Endothelial cell of umbilical vein (primary cell): ENCODE measurements at regions not wholly inside any gene's neighbourhood (a gene's known extent, or its start where the extent isn't known, plus 50 kb on each side); places are given as distances from the start of the nearest gene placed in this dataset.

Source experiments
- BruUV-seq: library from RNA; stranded (reverse); fragments of 400-500 nt; replicated peaks from 2 replicates; lab custom pipeline; 2021; lab: Mats Ljungman, UMichigan
- CTCF ChIA-PET: fragments of 300-600, 350-600 bp; sonication (Branson Sonifier 250); formaldehyde crosslinking; loops from one replicate; lab custom pipeline; 2021; ENCODE audit warnings: antibody characterized with exemption, inconsistent platforms; lab: Charles Lee
- POLR2A ChIA-PET: fragments of 300-600, 350-600 bp; sonication (Branson Sonifier 250); formaldehyde crosslinking; loops from one replicate; lab custom pipeline; 2021; ENCODE audit warnings: antibody characterized with exemption, inconsistent platforms; lab: Charles Lee
- DNase-seq: peaks from one replicate; pipeline ENCODE4 v3.0.0-alpha.2; 2011; ENCODE audit warnings: low read depth, low spot score
- FAIRE-seq: peaks from 2 replicates; lab custom pipeline; 2011; peaks lifted over from hg19 to GRCh38; lab: Jason Lieb, UNC
- H2AFZ ChIP-seq: 2 replicates; pipeline ENCODE4 v1.6.0; 2012; ENCODE audit warnings: low read depth, low read length, control low read depth, inconsistent platforms
- H3K27ac ChIP-seq: 2 replicates; pipeline ENCODE4 v1.5.1; 2011; ENCODE audit warnings: low read depth, mild to moderate bottlenecking, control low read depth, low read length, moderate library complexity; ENCODE audit not compliant: insufficient read depth
- H3K27me3 ChIP-seq, 2 experiments: 2 replicates each; pipeline versions ENCODE4 v1.6.0 to v1.6.1; 2011; ENCODE audit warnings: low read length in 2 of 2, mixed read lengths in 1 of 2; ENCODE audit not compliant: control insufficient read depth in 2 of 2, insufficient read depth in 2 of 2
- H3K36me3 ChIP-seq, 2 experiments: 2 replicates in 1 of 2; 3 replicates in 1 of 2; pipeline ENCODE4 v1.5.1; 2011; ENCODE audit warnings: low read length in 2 of 2, mild to moderate bottlenecking in 1 of 2, moderate library complexity in 1 of 2; ENCODE audit not compliant: control insufficient read depth in 2 of 2, insufficient read depth in 2 of 2; ENCODE audit errors: extremely low read depth in 1 of 2
- H3K4me1 ChIP-seq: 3 replicates; pipeline ENCODE4 v1.5.1; 2011; ENCODE audit warnings: mild to moderate bottlenecking, low read length; ENCODE audit not compliant: control insufficient read depth, insufficient read depth; ENCODE audit errors: extremely low read depth
- H3K4me2 ChIP-seq: 2 replicates; pipeline ENCODE4 v1.6.1; 2011; ENCODE audit warnings: low read length, control low read depth, mixed read lengths; ENCODE audit not compliant: insufficient read depth
- H3K4me3 ChIP-seq, 3 experiments: fragments of 200-600 bp in 1 of 3; sonication (generic), shearing (Covaris generic) in 1 of 3; replicated peaks in 1 of 3; 2 replicates each; pipeline ENCODE4 v1.5.1; 2011 to 2016; ENCODE audit warnings: control low read depth in 3 of 3, low read length in 3 of 3, mild to moderate bottlenecking in 2 of 3, inconsistent platforms in 1 of 3, low read depth in 1 of 3, moderate library complexity in 1 of 3; ENCODE audit not compliant: insufficient read depth in 1 of 3
- H3K79me2 ChIP-seq: 2 replicates; pipeline ENCODE4 v1.6.0; 2012; ENCODE audit warnings: low read length, inconsistent platforms; ENCODE audit not compliant: control insufficient read depth, insufficient read depth
- H3K9ac ChIP-seq: replicated peaks from 2 replicates; pipeline ENCODE3; 2011; ENCODE audit warnings: low read length, control low read depth; ENCODE audit not compliant: insufficient read depth; ENCODE audit errors: extremely low read depth
- H3K9me1 ChIP-seq: replicated peaks from 3 replicates; pipeline ENCODE4 v1.6.0; 2011; ENCODE audit warnings: mild to moderate bottlenecking, low read length; ENCODE audit not compliant: control insufficient read depth, insufficient read depth; ENCODE audit errors: extremely low read depth
- H3K9me3 ChIP-seq: replicated peaks from 2 replicates; pipeline ENCODE4 v1.5.1; 2012; ENCODE audit warnings: low read length, inconsistent platforms; ENCODE audit not compliant: control insufficient read depth, insufficient read depth
- H4K20me1 ChIP-seq: replicated peaks from 2 replicates; pipeline ENCODE3; 2011; ENCODE audit warnings: mild to moderate bottlenecking, low read length; ENCODE audit not compliant: control insufficient read depth, insufficient read depth; ENCODE audit errors: extremely low read depth
- CTCF ChIP-seq, 2 donors: IDR thresholded peaks; 1 replicate in 1 of 2; 2 replicates in 1 of 2; pipeline ENCODE4 v1.5.1; 2011; ENCODE audit warnings: low read length in 2 of 2, mild to moderate bottlenecking in 2 of 2, moderate library complexity in 2 of 2, control low read depth in 1 of 2, inconsistent platforms in 1 of 2, low read depth in 1 of 2; ENCODE audit not compliant: insufficient read depth in 1 of 2; ENCODE audit errors: extremely low read depth in 1 of 2
- EZH2 ChIP-seq: IDR thresholded peaks from 2 replicates; pipeline ENCODE4 v1.6.1; 2012; ENCODE audit warnings: borderline replicate concordance, low read depth, mild to moderate bottlenecking, moderate library complexity, low read length, inconsistent platforms; ENCODE audit not compliant: severe bottlenecking
- FOS ChIP-seq: IDR thresholded peaks from 2 replicates; pipeline ENCODE4 v1.6.1; 2011; ENCODE audit warnings: mild to moderate bottlenecking, low read length, moderate library complexity, borderline replicate concordance; ENCODE audit not compliant: insufficient read depth
- GATA2 ChIP-seq: IDR thresholded peaks from 2 replicates; pipeline ENCODE4 v1.7.0; 2011; ENCODE audit warnings: low read depth, mild to moderate bottlenecking, moderate library complexity, mixed read lengths, low read length; ENCODE audit not compliant: insufficient read length, insufficient read depth
- JUN ChIP-seq: IDR thresholded peaks from 2 replicates; pipeline ENCODE4 v1.6.1; 2011; ENCODE audit warnings: borderline replicate concordance, low read depth; ENCODE audit not compliant: insufficient read length, insufficient read depth
- MAX ChIP-seq: IDR thresholded peaks from 2 replicates; pipeline ENCODE4 v1.6.1; 2011; ENCODE audit not compliant: insufficient read depth, insufficient read length
- MYC ChIP-seq: IDR thresholded peaks from one replicate; pipeline ENCODE4 v1.6.1; 2011; ENCODE audit warnings: mild to moderate bottlenecking, low read depth, low read length
- POLR2A ChIP-seq: IDR thresholded peaks from 2 replicates; pipeline ENCODE4 v1.6.1; 2012; ENCODE audit warnings: low read depth, mild to moderate bottlenecking, control low read depth, low read length
- POLR2AphosphoS5 ChIP-seq: IDR thresholded peaks from 2 replicates; pipeline ENCODE4 v1.6.1; 2012; ENCODE audit warnings: low read depth, mild to moderate bottlenecking, control low read depth, low read length, moderate library complexity; ENCODE audit not compliant: insufficient read depth
- dilution Hi-C: fragments of 300-500 bp; cut with MboI; formaldehyde crosslinking; loops from one replicate; pipeline ENCODE4 v1.15.0; 2019; ENCODE audit warnings: low sequenced_read_pairs; ENCODE audit not compliant: extremely low pct_ligation_motif_present
- intact Hi-C: fragments of 100-400 bp; cut with micrococcal nuclease; formaldehyde crosslinking; loops from one replicate; pipeline ENCODE4 v1.10.0; 2022

GRCh38 chr12:97760601-97761000, 298.0 kb downstream of the RMST start:
- Histone ChIP-seq H3K4me3 (no peak overlapping the region), H3K9me3 (no peaks in the 10 kb centered on the region), H3K4me2 (no peak overlapping the region), H3K9ac (no peak overlapping the region), H3K27ac (no peak overlapping the region), H4K20me1 (no peaks in the 10 kb centered on the region), H2AFZ (no peak overlapping the region), H3K9me1 (no peaks in the 10 kb centered on the region), H3K27me3 (no peaks in the 10 kb centered on the region), H3K4me1 (no peaks in the 10 kb centered on the region), H3K36me3 (no peaks in the 10 kb centered on the region), H3K79me2 (no peaks in the 10 kb centered on the region)
- FAIRE-seq, result no peak
- dilution Hi-C loops (no loop called here), intact Hi-C loops (no loop called here)
- ChIA-PET CTCF (no interaction called here), POLR2A (no interaction called here)
- no peak for DNase-seq
- TF ChIP-seq MAX (no peak), JUN (no peak), POLR2AphosphoS5 (no peak), EZH2 (no peak), GATA2 (no peak), MYC (no peak), FOS (no peak)
- BruUV-seq, result no TSS peak

GRCh38 chr12:97763113-97763512, 300.5 kb downstream of the RMST start:
- ChIA-PET POLR2A (no interaction called here), CTCF (no interaction called here)
- H3K4me3 ChIP-seq, result no peak overlapping the region
- TF ChIP-seq EZH2 (no peak), JUN (no peak), CTCF (IDR thresholded peaks at IDR 0.05; ENCODE audit: extremely low read depth in 1 of 2, insufficient read depth in 1 of 2, low read depth in 1 of 2, low read length in 2 of 2) (no peak), GATA2 (no peak), FOS (no peak), POLR2A (no peak), MAX (no peak), MYC (no peak), POLR2AphosphoS5 (no peak)
- H4K20me1 ChIP-seq, result no peaks in the 10 kb centered on the region
- H3K36me3 ChIP-seq, result no peaks in the 10 kb centered on the region
- H3K9me1 ChIP-seq, result no peaks in the 10 kb centered on the region
- no peak overlapping the region for H3K9ac ChIP-seq
- DNase-seq (no peak), FAIRE-seq (no peak)
- no peak overlapping the region for H3K4me2 ChIP-seq
- H3K79me2 ChIP-seq, result no peaks in the 10 kb centered on the region
- no peaks in the 10 kb centered on the region for H3K9me3 ChIP-seq
- no TSS peak for BruUV-seq
- H3K4me1 ChIP-seq, result no peaks in the 10 kb centered on the region
- intact Hi-C loops (no loop called here), dilution Hi-C loops (no loop called here)
- no peak overlapping the region for H3K27ac ChIP-seq
- no peaks in the 10 kb centered on the region for H3K27me3 ChIP-seq
- no peak overlapping the region for H2AFZ ChIP-seq
